Endothelial cell of umbilical vein (primary cell): ENCODE measurements at regions not wholly inside any gene's neighbourhood (a gene's known extent, or its start where the extent isn't known, plus 50 kb on each side); places are given as distances from the start of the nearest gene placed in this dataset.

Source experiments
- BruUV-seq: library from RNA; stranded (reverse); fragments of 400-500 nt; replicated peaks from 2 replicates; lab custom pipeline; 2021; lab: Mats Ljungman, UMichigan
- CTCF ChIA-PET: fragments of 300-600, 350-600 bp; sonication (Branson Sonifier 250); formaldehyde crosslinking; loops from one replicate; lab custom pipeline; 2021; ENCODE audit warnings: antibody characterized with exemption, inconsistent platforms; lab: Charles Lee
- POLR2A ChIA-PET: fragments of 300-600, 350-600 bp; sonication (Branson Sonifier 250); formaldehyde crosslinking; loops from one replicate; lab custom pipeline; 2021; ENCODE audit warnings: antibody characterized with exemption, inconsistent platforms; lab: Charles Lee
- DNase-seq: peaks from one replicate; pipeline ENCODE4 v3.0.0-alpha.2; 2011; ENCODE audit warnings: low read depth, low spot score
- FAIRE-seq: peaks from 2 replicates; lab custom pipeline; 2011; peaks lifted over from hg19 to GRCh38; lab: Jason Lieb, UNC
- H2AFZ ChIP-seq: 2 replicates; pipeline ENCODE4 v1.6.0; 2012; ENCODE audit warnings: low read depth, low read length, control low read depth, inconsistent platforms
- H3K27ac ChIP-seq: 2 replicates; pipeline ENCODE4 v1.5.1; 2011; ENCODE audit warnings: low read depth, mild to moderate bottlenecking, control low read depth, low read length, moderate library complexity; ENCODE audit not compliant: insufficient read depth
- H3K27me3 ChIP-seq, 2 experiments: 2 replicates each; pipeline versions ENCODE4 v1.6.0 to v1.6.1; 2011; ENCODE audit warnings: low read length in 2 of 2, mixed read lengths in 1 of 2; ENCODE audit not compliant: control insufficient read depth in 2 of 2, insufficient read depth in 2 of 2
- H3K36me3 ChIP-seq, 2 experiments: 2 replicates in 1 of 2; 3 replicates in 1 of 2; pipeline ENCODE4 v1.5.1; 2011; ENCODE audit warnings: low read length in 2 of 2, mild to moderate bottlenecking in 1 of 2, moderate library complexity in 1 of 2; ENCODE audit not compliant: control insufficient read depth in 2 of 2, insufficient read depth in 2 of 2; ENCODE audit errors: extremely low read depth in 1 of 2
- H3K4me1 ChIP-seq: 3 replicates; pipeline ENCODE4 v1.5.1; 2011; ENCODE audit warnings: mild to moderate bottlenecking, low read length; ENCODE audit not compliant: control insufficient read depth, insufficient read depth; ENCODE audit errors: extremely low read depth
- H3K4me2 ChIP-seq: 2 replicates; pipeline ENCODE4 v1.6.1; 2011; ENCODE audit warnings: low read length, control low read depth, mixed read lengths; ENCODE audit not compliant: insufficient read depth
- H3K4me3 ChIP-seq, 3 experiments: fragments of 200-600 bp in 1 of 3; sonication (generic), shearing (Covaris generic) in 1 of 3; replicated peaks in 1 of 3; 2 replicates each; pipeline ENCODE4 v1.5.1; 2011 to 2016; ENCODE audit warnings: control low read depth in 3 of 3, low read length in 3 of 3, mild to moderate bottlenecking in 2 of 3, inconsistent platforms in 1 of 3, low read depth in 1 of 3, moderate library complexity in 1 of 3; ENCODE audit not compliant: insufficient read depth in 1 of 3
- H3K79me2 ChIP-seq: 2 replicates; pipeline ENCODE4 v1.6.0; 2012; ENCODE audit warnings: low read length, inconsistent platforms; ENCODE audit not compliant: control insufficient read depth, insufficient read depth
- H3K9ac ChIP-seq: replicated peaks from 2 replicates; pipeline ENCODE3; 2011; ENCODE audit warnings: low read length, control low read depth; ENCODE audit not compliant: insufficient read depth; ENCODE audit errors: extremely low read depth
- H3K9me1 ChIP-seq: replicated peaks from 3 replicates; pipeline ENCODE4 v1.6.0; 2011; ENCODE audit warnings: mild to moderate bottlenecking, low read length; ENCODE audit not compliant: control insufficient read depth, insufficient read depth; ENCODE audit errors: extremely low read depth
- H3K9me3 ChIP-seq: replicated peaks from 2 replicates; pipeline ENCODE4 v1.5.1; 2012; ENCODE audit warnings: low read length, inconsistent platforms; ENCODE audit not compliant: control insufficient read depth, insufficient read depth
- H4K20me1 ChIP-seq: replicated peaks from 2 replicates; pipeline ENCODE3; 2011; ENCODE audit warnings: mild to moderate bottlenecking, low read length; ENCODE audit not compliant: control insufficient read depth, insufficient read depth; ENCODE audit errors: extremely low read depth
- EZH2 ChIP-seq: IDR thresholded peaks from 2 replicates; pipeline ENCODE4 v1.6.1; 2012; ENCODE audit warnings: borderline replicate concordance, low read depth, mild to moderate bottlenecking, moderate library complexity, low read length, inconsistent platforms; ENCODE audit not compliant: severe bottlenecking
- FOS ChIP-seq: IDR thresholded peaks from 2 replicates; pipeline ENCODE4 v1.6.1; 2011; ENCODE audit warnings: mild to moderate bottlenecking, low read length, moderate library complexity, borderline replicate concordance; ENCODE audit not compliant: insufficient read depth
- GATA2 ChIP-seq: IDR thresholded peaks from 2 replicates; pipeline ENCODE4 v1.7.0; 2011; ENCODE audit warnings: low read depth, mild to moderate bottlenecking, moderate library complexity, mixed read lengths, low read length; ENCODE audit not compliant: insufficient read length, insufficient read depth
- JUN ChIP-seq: IDR thresholded peaks from 2 replicates; pipeline ENCODE4 v1.6.1; 2011; ENCODE audit warnings: borderline replicate concordance, low read depth; ENCODE audit not compliant: insufficient read length, insufficient read depth
- MYC ChIP-seq: IDR thresholded peaks from one replicate; pipeline ENCODE4 v1.6.1; 2011; ENCODE audit warnings: mild to moderate bottlenecking, low read depth, low read length
- POLR2A ChIP-seq: IDR thresholded peaks from 2 replicates; pipeline ENCODE4 v1.6.1; 2012; ENCODE audit warnings: low read depth, mild to moderate bottlenecking, control low read depth, low read length
- POLR2AphosphoS5 ChIP-seq: IDR thresholded peaks from 2 replicates; pipeline ENCODE4 v1.6.1; 2012; ENCODE audit warnings: low read depth, mild to moderate bottlenecking, control low read depth, low read length, moderate library complexity; ENCODE audit not compliant: insufficient read depth
- dilution Hi-C: fragments of 300-500 bp; cut with MboI; formaldehyde crosslinking; loops from one replicate; pipeline ENCODE4 v1.15.0; 2019; ENCODE audit warnings: low sequenced_read_pairs; ENCODE audit not compliant: extremely low pct_ligation_motif_present
- intact Hi-C: fragments of 100-400 bp; cut with micrococcal nuclease; formaldehyde crosslinking; loops from one replicate; pipeline ENCODE4 v1.10.0; 2022
- TF ChIP-seq, protein P1 (sequence below): IDR thresholded peaks from 2 replicates; pipeline ENCODE4 v1.6.1; 2011; ENCODE audit not compliant: insufficient read depth, insufficient read length
- TF ChIP-seq, protein P2 (sequence below), 2 donors: IDR thresholded peaks; 1 replicate in 1 of 2; 2 replicates in 1 of 2; pipeline ENCODE4 v1.5.1; 2011; ENCODE audit warnings: low read length in 2 of 2, mild to moderate bottlenecking in 2 of 2, moderate library complexity in 2 of 2, control low read depth in 1 of 2, inconsistent platforms in 1 of 2, low read depth in 1 of 2; ENCODE audit not compliant: insufficient read depth in 1 of 2; ENCODE audit errors: extremely low read depth in 1 of 2

DNA sequence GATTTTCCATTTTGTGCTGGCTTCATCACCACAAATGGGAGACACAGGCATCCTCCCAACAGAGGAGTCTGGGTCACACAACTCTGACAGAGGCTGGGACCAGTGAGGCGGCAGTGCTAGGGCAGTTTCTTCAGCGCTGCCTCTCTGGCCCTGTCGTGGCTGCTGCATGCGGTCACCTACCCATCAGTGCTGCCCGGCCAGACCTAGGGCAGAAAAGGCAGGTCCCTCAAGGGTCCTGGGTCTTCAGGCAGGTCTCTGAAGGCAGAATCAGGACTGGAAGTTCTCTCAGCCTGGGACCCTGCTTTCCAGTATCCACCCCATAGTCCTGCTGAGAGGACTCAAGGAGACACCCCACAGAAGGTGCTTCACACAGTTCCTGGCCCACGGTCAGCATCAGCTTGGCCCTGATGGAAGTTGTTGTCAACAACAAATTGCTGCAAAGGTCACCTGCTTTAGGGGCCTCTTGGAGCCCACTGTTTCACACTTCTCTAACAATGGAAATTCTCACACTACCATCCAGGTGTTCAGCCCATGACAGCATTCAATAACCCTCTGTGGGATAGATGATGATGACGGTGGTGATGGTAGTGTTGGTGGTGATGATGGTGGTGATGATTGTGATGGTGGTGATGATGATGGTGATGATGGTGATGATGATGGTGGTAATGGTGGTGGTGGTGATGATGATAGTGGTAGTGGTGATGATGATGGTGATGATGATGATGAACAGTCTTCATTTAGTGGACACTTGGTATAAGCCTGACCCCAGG, 146.4 kb upstream of the PPP1R26 start:
- dilution Hi-C loops = no loop called here
- no peak for DNase-seq
- ChIA-PET POLR2A (no interaction called here), CTCF (no interaction called here)
- no TSS peak for BruUV-seq
- Histone ChIP-seq H3K36me3 (no peaks in the 10 kb centered on the region), H3K9me3 (no peaks in the 10 kb centered on the region), H2AFZ (no peak overlapping the region), H4K20me1 (no peaks in the 10 kb centered on the region), H3K4me2 (no peak overlapping the region), H3K9ac (no peak overlapping the region), H3K9me1 (no peaks in the 10 kb centered on the region), H3K79me2 (no peaks in the 10 kb centered on the region), H3K4me1 (no peaks in the 10 kb centered on the region), H3K27ac (no peak overlapping the region), H3K27me3 (no peaks in the 10 kb centered on the region), H3K4me3 (no peak overlapping the region)
- TF ChIP-seq POLR2A = no peak
- TF ChIP-seq POLR2AphosphoS5 = no peak
- no peak for TF ChIP-seq JUN
- no peak for TF ChIP-seq MYC
- TF ChIP-seq EZH2 = no peak
- TF ChIP-seq, protein P1, sequence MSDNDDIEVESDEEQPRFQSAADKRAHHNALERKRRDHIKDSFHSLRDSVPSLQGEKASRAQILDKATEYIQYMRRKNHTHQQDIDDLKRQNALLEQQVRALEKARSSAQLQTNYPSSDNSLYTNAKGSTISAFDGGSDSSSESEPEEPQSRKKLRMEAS = no peak
- TF ChIP-seq FOS = no peak
- no peak for FAIRE-seq
- intact Hi-C loops = no loop called here

GRCh38 chr9:135334953-135335460, 144.6 kb upstream of the PPP1R26 start:
- intact Hi-C loops = no loop called here
- no peak overlapping the region for H3K9ac ChIP-seq
- H3K4me3 ChIP-seq = no peak overlapping the region
- no peak overlapping the region for H3K4me2 ChIP-seq
- no peaks in the 10 kb centered on the region for H3K27me3 ChIP-seq
- H3K79me2 ChIP-seq = no peaks in the 10 kb centered on the region
- no peaks in the 10 kb centered on the region for H3K9me1 ChIP-seq
- no peaks in the 10 kb centered on the region for H3K36me3 ChIP-seq
- H2AFZ ChIP-seq = no peak overlapping the region
- H3K4me1 ChIP-seq = no peaks in the 10 kb centered on the region
- DNase-seq (no peak), FAIRE-seq (no peak)
- CTCF ChIA-PET = no interaction called here
- H3K9me3 ChIP-seq = no peaks in the 10 kb centered on the region
- TF ChIP-seq EZH2 = no peak
- TF ChIP-seq, protein P1 = no peak
- no peak for TF ChIP-seq POLR2AphosphoS5
- TF ChIP-seq POLR2A = no peak
- no peak for TF ChIP-seq JUN
- TF ChIP-seq, protein P2, sequence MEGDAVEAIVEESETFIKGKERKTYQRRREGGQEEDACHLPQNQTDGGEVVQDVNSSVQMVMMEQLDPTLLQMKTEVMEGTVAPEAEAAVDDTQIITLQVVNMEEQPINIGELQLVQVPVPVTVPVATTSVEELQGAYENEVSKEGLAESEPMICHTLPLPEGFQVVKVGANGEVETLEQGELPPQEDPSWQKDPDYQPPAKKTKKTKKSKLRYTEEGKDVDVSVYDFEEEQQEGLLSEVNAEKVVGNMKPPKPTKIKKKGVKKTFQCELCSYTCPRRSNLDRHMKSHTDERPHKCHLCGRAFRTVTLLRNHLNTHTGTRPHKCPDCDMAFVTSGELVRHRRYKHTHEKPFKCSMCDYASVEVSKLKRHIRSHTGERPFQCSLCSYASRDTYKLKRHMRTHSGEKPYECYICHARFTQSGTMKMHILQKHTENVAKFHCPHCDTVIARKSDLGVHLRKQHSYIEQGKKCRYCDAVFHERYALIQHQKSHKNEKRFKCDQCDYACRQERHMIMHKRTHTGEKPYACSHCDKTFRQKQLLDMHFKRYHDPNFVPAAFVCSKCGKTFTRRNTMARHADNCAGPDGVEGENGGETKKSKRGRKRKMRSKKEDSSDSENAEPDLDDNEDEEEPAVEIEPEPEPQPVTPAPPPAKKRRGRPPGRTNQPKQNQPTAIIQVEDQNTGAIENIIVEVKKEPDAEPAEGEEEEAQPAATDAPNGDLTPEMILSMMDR (IDR thresholded peaks at IDR 0.05; ENCODE audit: extremely low read depth in 1 of 2, insufficient read depth in 1 of 2, low read depth in 1 of 2, low read length in 2 of 2) = no peak
- TF ChIP-seq MYC = no peak
- no peak for TF ChIP-seq FOS
- no peak for TF ChIP-seq GATA2
- no peak overlapping the region for H3K27ac ChIP-seq
- dilution Hi-C loops = no loop called here
- no peaks in the 10 kb centered on the region for H4K20me1 ChIP-seq
- POLR2A ChIA-PET = no interaction called here
- BruUV-seq = no TSS peak
